HG03135 (cell line): ENCODE measurements at regions not wholly inside any gene's neighbourhood (a gene's known extent, or its start where the extent isn't known, plus 50 kb on each side); places are given as distances from the start of the nearest gene placed in this dataset.
A peak's percentile ranks its signal among the peaks of the same experiment; 100 is the strongest.
"Not testable (repeated sequence)": the region's sequence is repeated elsewhere in the genome, so short reads cannot be mapped to it uniquely, and the experiment has no call there.

Source experiments
- ATAC-seq: cut with Tn5 transposase; IDR thresholded peaks from one replicate; pipeline ENCODE4 v1.9.1; 2021; ENCODE audit warnings: mild to moderate bottlenecking, moderate library complexity; ENCODE audit not compliant: unreplicated experiment

- no peak for ATAC-seq
Observed at GRCh38 chr6:104519566-104519965, 340.2 kb downstream of the HACE1 start.

- ATAC-seq, result no peak
Observed at GRCh38 chr6:104509355-104509754, 350.4 kb downstream of the HACE1 start.

GRCh38 chr6:104506429-104506828, 353.3 kb downstream of the HACE1 start:
- no peak for ATAC-seq

GRCh38 chr6:104505838-104506237, 353.9 kb downstream of the HACE1 start:
- ATAC-seq, result no peak

- ATAC-seq, result no peak
Observed at GRCh38 chr6:104500265-104500664, 359.5 kb downstream of the HACE1 start.

- no peak for ATAC-seq
Observed at GRCh38 chr6:104486035-104486434, 373.7 kb downstream of the HACE1 start.

GRCh38 chr6:104484626-104485025, 375.1 kb downstream of the HACE1 start:
- no peak for ATAC-seq

- no peak for ATAC-seq
Observed at GRCh38 chr6:104484191-104484590, 375.5 kb downstream of the HACE1 start.

GRCh38 chr6:104483225-104483834, 376.4 kb downstream of the HACE1 start:
- ATAC-seq, result no peak

GRCh38 chr6:104477569-104477968, 382.1 kb downstream of the HACE1 start:
- no peak for ATAC-seq

- no peak for ATAC-seq
Observed at GRCh38 chr6:104473021-104473429, 386.7 kb downstream of the HACE1 start.

GRCh38 chr6:104472021-104472901, 387.5 kb downstream of the HACE1 start:
- no peak for ATAC-seq

GRCh38 chr6:104466306-104466705, 393.4 kb downstream of the HACE1 start:
- ATAC-seq, result no peak

- no peak for ATAC-seq
Observed at GRCh38 chr6:104462811-104463599, 396.7 kb downstream of the HACE1 start.

- no peak for ATAC-seq
Observed at GRCh38 chr6:104460738-104461483, 398.8 kb downstream of the HACE1 start.

GRCh38 chr6:104459543-104459942, 400.2 kb downstream of the HACE1 start:
- peak; percentile 80 for ATAC-seq

- no peak for ATAC-seq
Observed at GRCh38 chr6:104449918-104450317, 409.8 kb downstream of the HACE1 start.

- not testable (repeated sequence) for ATAC-seq
Observed at GRCh38 chr6:104446101-104447080, 413.3 kb downstream of the HACE1 start.

GRCh38 chr6:104434519-104434918, 425.2 kb downstream of the HACE1 start:
- ATAC-seq, result no peak

GRCh38 chr6:104431096-104431495, 428.6 kb downstream of the HACE1 start:
- ATAC-seq, result peak; percentile 49
